ENCODE measurements at regions not wholly inside any gene's neighbourhood (a gene's known extent, or its start where the extent isn't known, plus 50 kb on each side); places are given as distances from the start of the nearest gene placed in this dataset.
A peak's percentile ranks its signal among the peaks of the same experiment; 100 is the strongest.

- no peak for TF ChIP-seq CTCF (IDR thresholded peaks at IDR 0.05; ENCODE audit: insufficient read depth, low read depth, low read length)
- H3K4me3 ChIP-seq (ENCODE audit: low read depth, low read length), result no peak overlapping the region
- DNase-seq (ENCODE audit: low read depth), result no peak
These were observed 1456.1 kb downstream of the GATA3 start for GRCh38 chr10:9510626-9511025.

- H3K4me3 ChIP-seq (ENCODE audit: low read depth, low read length), result no peak overlapping the region
- TF ChIP-seq CTCF (IDR thresholded peaks at IDR 0.05; ENCODE audit: insufficient read depth, low read depth, low read length), result no peak
- no peak for DNase-seq (ENCODE audit: low read depth)
These were observed 1461.4 kb downstream of the GATA3 start for GRCh38 chr10:9515922-9516321.

- no peak for DNase-seq (ENCODE audit: low read depth)
- no peak for TF ChIP-seq CTCF (IDR thresholded peaks at IDR 0.05; ENCODE audit: insufficient read depth, low read depth, low read length)
- H3K4me3 ChIP-seq (ENCODE audit: low read depth, low read length), result no peak overlapping the region
These were observed 1481.3 kb downstream of the GATA3 start for GRCh38 chr10:9535744-9536143.

- TF ChIP-seq CTCF (IDR thresholded peaks at IDR 0.05; ENCODE audit: insufficient read depth, low read depth, low read length), result no peak
- peak; percentile 11 for DNase-seq (ENCODE audit: low read depth)
- no peak overlapping the region for H3K4me3 ChIP-seq (ENCODE audit: low read depth, low read length)
These were observed 1472.6 kb upstream of the CELF2 start for GRCh38 chr10:9545073-9545472.

- no peak overlapping the region for H3K4me3 ChIP-seq (ENCODE audit: low read depth, low read length)
- DNase-seq (ENCODE audit: low read depth), result no peak
- TF ChIP-seq CTCF (IDR thresholded peaks at IDR 0.05; ENCODE audit: insufficient read depth, low read depth, low read length), result no peak
These were observed 1469.5 kb upstream of the CELF2 start for GRCh38 chr10:9547936-9548904.

- no peak for DNase-seq (ENCODE audit: low read depth)
These were observed 1466.9 kb upstream of the CELF2 start for GRCh38 chr10:9550810-9551209.

More at GRCh38 chr10:9550810-9551209, 1466.9 kb upstream of the CELF2 start:
- no peak for TF ChIP-seq CTCF (IDR thresholded peaks at IDR 0.05; ENCODE audit: insufficient read depth, low read depth, low read length)
- H3K4me3 ChIP-seq (ENCODE audit: low read depth, low read length), result no peak overlapping the region
